HepG2 (cell line): ENCODE measurements at regions not wholly inside any gene's neighbourhood (a gene's known extent, or its start where the extent isn't known, plus 50 kb on each side); places are given as distances from the start of the nearest gene placed in this dataset.

Experiments used
- KAT7 ChIP-seq: IDR thresholded peaks from 2 replicates; pipeline ENCODE4 v1.6.1; 2018; ENCODE audit warnings: borderline replicate concordance, missing compliant biosample characterization
- LCORL ChIP-seq, 2 experiments: fragments of 450-650 bp in 1 of 2; sonication (generic) in 1 of 2; formaldehyde crosslinking in 1 of 2; IDR thresholded peaks; 2 replicates each; pipeline versions ENCODE4 v1.5.0 to v1.6.1; 2017 to 2020; ENCODE audit warnings: antibody characterized with exemption in 1 of 2, missing genetic modification reagents in 1 of 2
- SIX1 ChIP-seq: sonication (generic); formaldehyde crosslinking; IDR thresholded peaks from 2 replicates; pipeline ENCODE4 v1.4.0; 2020; ENCODE audit warnings: missing genetic modification reagents, borderline replicate concordance
- THYN1 ChIP-seq: sonication (generic); formaldehyde crosslinking; IDR thresholded peaks from 2 replicates; pipeline ENCODE4 v1.8.1; 2023; ENCODE audit warnings: low read depth, mild to moderate bottlenecking, moderate library complexity, missing genetic modification reagents, borderline replicate concordance
- ZNF788 ChIP-seq: sonication (generic); formaldehyde crosslinking; IDR thresholded peaks from 2 replicates; pipeline ENCODE4 v1.5.0; 2020; ENCODE audit warnings: mild to moderate bottlenecking, missing genetic modification reagents, borderline replicate concordance
- TF ChIP-seq, protein P1 (sequence below): sonication (generic); formaldehyde crosslinking; conservative IDR thresholded peaks from 2 replicates; pipeline ENCODE4 v1.4.0; 2020; ENCODE audit warnings: mild to moderate bottlenecking, missing genetic modification reagents, moderate library complexity
- TF ChIP-seq, protein P2 (sequence below): sonication (generic); formaldehyde crosslinking; IDR thresholded peaks from 2 replicates; pipeline ENCODE4 v1.5.0; 2020; ENCODE audit warnings: mild to moderate bottlenecking, missing genetic modification reagents, borderline replicate concordance
- TF ChIP-seq, protein P3 (sequence below): sonication (generic); formaldehyde crosslinking; IDR thresholded peaks from 2 replicates; pipeline ENCODE4 v1.4.0; 2020; ENCODE audit warnings: missing genetic modification reagents
- TF ChIP-seq, protein P4 (sequence below): sonication (generic); formaldehyde crosslinking; IDR thresholded peaks from 2 replicates; pipeline ENCODE4; 2020; ENCODE audit warnings: missing genetic modification reagents, mild to moderate bottlenecking, borderline replicate concordance

DNA sequence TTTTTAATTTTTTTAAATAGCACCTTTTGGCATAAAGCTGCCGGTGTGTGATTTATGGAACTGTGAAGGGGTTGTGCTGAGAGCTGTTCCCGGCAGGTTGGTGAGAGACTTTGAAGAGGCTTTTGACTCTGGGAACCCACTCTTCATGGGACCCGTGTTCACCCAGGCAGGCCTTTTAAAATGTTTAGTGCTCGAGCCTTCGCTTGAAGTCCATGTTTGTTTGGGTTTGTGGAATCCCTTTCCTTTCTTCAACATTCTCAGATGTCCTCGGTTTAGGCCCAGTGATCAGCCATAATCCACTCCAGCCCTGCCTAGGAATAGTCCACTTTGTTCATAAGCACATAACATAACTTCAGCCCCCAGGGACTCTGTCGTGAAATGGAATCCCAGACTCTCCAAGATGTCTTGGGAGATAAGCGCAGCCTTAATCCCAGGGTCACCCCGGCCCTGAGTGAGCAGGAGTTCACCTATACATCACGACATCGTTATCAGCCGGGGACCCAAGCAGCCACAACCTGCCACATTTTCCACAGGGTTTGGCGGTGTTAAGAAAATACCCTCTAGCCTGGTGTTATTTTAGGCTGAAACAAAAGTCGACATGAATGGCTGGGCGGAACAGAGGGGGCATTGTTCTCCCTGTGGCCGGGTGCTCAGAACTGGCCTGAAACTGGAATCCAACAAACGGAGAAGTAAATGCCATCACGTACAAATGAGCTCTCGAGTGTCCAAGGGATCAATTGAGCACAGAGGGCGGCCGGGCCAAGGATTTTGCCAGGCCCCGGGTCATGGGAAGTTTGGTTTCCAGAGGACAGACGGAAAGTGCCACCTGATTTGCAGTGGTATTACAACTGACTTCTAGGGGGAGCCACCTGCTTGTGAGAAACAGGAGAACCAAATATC lies 145.7 kb upstream of the IRX3 start (continued):
- TF ChIP-seq, protein P1, sequence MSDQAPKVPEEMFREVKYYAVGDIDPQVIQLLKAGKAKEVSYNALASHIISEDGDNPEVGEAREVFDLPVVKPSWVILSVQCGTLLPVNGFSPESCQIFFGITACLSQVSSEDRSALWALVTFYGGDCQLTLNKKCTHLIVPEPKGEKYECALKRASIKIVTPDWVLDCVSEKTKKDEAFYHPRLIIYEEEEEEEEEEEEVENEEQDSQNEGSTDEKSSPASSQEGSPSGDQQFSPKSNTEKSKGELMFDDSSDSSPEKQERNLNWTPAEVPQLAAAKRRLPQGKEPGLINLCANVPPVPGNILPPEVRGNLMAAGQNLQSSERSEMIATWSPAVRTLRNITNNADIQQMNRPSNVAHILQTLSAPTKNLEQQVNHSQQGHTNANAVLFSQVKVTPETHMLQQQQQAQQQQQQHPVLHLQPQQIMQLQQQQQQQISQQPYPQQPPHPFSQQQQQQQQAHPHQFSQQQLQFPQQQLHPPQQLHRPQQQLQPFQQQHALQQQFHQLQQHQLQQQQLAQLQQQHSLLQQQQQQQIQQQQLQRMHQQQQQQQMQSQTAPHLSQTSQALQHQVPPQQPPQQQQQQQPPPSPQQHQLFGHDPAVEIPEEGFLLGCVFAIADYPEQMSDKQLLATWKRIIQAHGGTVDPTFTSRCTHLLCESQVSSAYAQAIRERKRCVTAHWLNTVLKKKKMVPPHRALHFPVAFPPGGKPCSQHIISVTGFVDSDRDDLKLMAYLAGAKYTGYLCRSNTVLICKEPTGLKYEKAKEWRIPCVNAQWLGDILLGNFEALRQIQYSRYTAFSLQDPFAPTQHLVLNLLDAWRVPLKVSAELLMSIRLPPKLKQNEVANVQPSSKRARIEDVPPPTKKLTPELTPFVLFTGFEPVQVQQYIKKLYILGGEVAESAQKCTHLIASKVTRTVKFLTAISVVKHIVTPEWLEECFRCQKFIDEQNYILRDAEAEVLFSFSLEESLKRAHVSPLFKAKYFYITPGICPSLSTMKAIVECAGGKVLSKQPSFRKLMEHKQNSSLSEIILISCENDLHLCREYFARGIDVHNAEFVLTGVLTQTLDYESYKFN (CRISPR knock-in tag), result peak; percentile 71
- TF ChIP-seq ZNF788, result peak; percentile 71
- TF ChIP-seq, protein P2, sequence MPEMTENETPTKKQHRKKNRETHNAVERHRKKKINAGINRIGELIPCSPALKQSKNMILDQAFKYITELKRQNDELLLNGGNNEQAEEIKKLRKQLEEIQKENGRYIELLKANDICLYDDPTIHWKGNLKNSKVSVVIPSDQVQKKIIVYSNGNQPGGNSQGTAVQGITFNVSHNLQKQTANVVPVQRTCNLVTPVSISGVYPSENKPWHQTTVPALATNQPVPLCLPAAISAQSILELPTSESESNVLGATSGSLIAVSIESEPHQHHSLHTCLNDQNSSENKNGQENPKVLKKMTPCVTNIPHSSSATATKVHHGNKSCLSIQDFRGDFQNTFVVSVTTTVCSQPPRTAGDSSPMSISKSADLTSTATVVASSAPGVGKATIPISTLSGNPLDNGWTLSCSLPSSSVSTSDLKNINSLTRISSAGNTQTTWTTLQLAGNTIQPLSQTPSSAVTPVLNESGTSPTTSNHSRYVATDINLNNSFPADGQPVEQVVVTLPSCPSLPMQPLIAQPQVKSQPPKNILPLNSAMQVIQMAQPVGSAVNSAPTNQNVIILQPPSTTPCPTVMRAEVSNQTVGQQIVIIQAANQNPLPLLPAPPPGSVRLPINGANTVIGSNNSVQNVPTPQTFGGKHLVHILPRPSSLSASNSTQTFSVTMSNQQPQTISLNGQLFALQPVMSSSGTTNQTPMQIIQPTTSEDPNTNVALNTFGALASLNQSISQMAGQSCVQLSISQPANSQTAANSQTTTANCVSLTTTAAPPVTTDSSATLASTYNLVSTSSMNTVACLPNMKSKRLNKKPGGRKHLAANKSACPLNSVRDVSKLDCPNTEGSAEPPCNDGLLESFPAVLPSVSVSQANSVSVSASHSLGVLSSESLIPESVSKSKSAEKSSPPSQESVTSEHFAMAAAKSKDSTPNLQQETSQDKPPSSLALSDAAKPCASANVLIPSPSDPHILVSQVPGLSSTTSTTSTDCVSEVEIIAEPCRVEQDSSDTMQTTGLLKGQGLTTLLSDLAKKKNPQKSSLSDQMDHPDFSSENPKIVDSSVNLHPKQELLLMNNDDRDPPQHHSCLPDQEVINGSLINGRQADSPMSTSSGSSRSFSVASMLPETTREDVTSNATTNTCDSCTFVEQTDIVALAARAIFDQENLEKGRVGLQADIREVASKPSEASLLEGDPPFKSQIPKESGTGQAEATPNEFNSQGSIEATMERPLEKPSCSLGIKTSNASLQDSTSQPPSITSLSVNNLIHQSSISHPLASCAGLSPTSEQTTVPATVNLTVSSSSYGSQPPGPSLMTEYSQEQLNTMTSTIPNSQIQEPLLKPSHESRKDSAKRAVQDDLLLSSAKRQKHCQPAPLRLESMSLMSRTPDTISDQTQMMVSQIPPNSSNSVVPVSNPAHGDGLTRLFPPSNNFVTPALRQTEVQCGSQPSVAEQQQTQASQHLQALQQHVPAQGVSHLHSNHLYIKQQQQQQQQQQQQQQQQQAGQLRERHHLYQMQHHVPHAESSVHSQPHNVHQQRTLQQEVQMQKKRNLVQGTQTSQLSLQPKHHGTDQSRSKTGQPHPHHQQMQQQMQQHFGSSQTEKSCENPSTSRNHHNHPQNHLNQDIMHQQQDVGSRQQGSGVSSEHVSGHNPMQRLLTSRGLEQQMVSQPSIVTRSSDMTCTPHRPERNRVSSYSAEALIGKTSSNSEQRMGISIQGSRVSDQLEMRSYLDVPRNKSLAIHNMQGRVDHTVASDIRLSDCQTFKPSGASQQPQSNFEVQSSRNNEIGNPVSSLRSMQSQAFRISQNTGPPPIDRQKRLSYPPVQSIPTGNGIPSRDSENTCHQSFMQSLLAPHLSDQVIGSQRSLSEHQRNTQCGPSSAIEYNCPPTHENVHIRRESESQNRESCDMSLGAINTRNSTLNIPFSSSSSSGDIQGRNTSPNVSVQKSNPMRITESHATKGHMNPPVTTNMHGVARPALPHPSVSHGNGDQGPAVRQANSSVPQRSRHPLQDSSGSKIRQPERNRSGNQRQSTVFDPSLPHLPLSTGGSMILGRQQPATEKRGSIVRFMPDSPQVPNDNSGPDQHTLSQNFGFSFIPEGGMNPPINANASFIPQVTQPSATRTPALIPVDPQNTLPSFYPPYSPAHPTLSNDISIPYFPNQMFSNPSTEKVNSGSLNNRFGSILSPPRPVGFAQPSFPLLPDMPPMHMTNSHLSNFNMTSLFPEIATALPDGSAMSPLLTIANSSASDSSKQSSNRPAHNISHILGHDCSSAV (CRISPR knock-in tag), result no peak
- TF ChIP-seq SIX1 (CRISPR knock-in tag), result peak; percentile 68; the same call in 1 of the 2 replicates
- no peak for TF ChIP-seq KAT7 (CRISPR knock-in tag)
- TF ChIP-seq, protein P3, sequence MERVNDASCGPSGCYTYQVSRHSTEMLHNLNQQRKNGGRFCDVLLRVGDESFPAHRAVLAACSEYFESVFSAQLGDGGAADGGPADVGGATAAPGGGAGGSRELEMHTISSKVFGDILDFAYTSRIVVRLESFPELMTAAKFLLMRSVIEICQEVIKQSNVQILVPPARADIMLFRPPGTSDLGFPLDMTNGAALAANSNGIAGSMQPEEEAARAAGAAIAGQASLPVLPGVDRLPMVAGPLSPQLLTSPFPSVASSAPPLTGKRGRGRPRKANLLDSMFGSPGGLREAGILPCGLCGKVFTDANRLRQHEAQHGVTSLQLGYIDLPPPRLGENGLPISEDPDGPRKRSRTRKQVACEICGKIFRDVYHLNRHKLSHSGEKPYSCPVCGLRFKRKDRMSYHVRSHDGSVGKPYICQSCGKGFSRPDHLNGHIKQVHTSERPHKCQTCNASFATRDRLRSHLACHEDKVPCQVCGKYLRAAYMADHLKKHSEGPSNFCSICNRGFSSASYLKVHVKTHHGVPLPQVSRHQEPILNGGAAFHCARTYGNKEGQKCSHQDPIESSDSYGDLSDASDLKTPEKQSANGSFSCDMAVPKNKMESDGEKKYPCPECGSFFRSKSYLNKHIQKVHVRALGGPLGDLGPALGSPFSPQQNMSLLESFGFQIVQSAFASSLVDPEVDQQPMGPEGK (CRISPR knock-in tag), result peak; percentile 41; the same call in 1 of the 2 replicates
- TF ChIP-seq LCORL (IDR thresholded peaks at IDR 0.05), result no peak
- TF ChIP-seq LCORL (CRISPR knock-in tag; IDR thresholded peaks at IDR 0.05), result 0 out of 2 replicates have a peak, but pooled peaks have one; percentile 33
- TF ChIP-seq, protein P4, sequence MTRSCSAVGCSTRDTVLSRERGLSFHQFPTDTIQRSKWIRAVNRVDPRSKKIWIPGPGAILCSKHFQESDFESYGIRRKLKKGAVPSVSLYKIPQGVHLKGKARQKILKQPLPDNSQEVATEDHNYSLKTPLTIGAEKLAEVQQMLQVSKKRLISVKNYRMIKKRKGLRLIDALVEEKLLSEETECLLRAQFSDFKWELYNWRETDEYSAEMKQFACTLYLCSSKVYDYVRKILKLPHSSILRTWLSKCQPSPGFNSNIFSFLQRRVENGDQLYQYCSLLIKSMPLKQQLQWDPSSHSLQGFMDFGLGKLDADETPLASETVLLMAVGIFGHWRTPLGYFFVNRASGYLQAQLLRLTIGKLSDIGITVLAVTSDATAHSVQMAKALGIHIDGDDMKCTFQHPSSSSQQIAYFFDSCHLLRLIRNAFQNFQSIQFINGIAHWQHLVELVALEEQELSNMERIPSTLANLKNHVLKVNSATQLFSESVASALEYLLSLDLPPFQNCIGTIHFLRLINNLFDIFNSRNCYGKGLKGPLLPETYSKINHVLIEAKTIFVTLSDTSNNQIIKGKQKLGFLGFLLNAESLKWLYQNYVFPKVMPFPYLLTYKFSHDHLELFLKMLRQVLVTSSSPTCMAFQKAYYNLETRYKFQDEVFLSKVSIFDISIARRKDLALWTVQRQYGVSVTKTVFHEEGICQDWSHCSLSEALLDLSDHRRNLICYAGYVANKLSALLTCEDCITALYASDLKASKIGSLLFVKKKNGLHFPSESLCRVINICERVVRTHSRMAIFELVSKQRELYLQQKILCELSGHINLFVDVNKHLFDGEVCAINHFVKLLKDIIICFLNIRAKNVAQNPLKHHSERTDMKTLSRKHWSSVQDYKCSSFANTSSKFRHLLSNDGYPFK (CRISPR knock-in tag), result no peak; the same call in 1 of the 2 replicates
- no peak for TF ChIP-seq THYN1 (CRISPR knock-in tag)
